Neural progenitor cell (in vitro differentiated cells): ENCODE measurements at regions not wholly inside any gene's neighbourhood (a gene's known extent, or its start where the extent isn't known, plus 50 kb on each side); places are given as distances from the start of the nearest gene placed in this dataset.
"Not testable (repeated sequence)": the region's sequence is repeated elsewhere in the genome, so short reads cannot be mapped to it uniquely, and the experiment has no call there.

Experiments used
- DNase-seq: peaks from one replicate; pipeline ENCODE4 v3.0.0-alpha.2; 2016; ENCODE audit warnings: low spot score
- H2AFZ ChIP-seq: fragments of 200-600 bp; sonication (generic); replicated peaks from 2 replicates; pipeline ENCODE4 v1.6.1; 2016; ENCODE audit warnings: antibody characterized with exemption
- H3F3A ChIP-seq: fragments of 200-600 bp; sonication (generic); 2 replicates; pipeline ENCODE4 v1.6.1; 2016; ENCODE audit warnings: antibody characterized with exemption, low read depth
- H3K27ac ChIP-seq: fragments of 200-600 bp; sonication (generic); 2 replicates; pipeline ENCODE4 v1.5.1; 2016; ENCODE audit warnings: mild to moderate bottlenecking
- H3K27me3 ChIP-seq: fragments of 200-600 bp; sonication (generic); 2 replicates; pipeline ENCODE4 v1.6.1; 2016; ENCODE audit warnings: mild to moderate bottlenecking, moderate library complexity
- H3K36me3 ChIP-seq: fragments of 200-600 bp; sonication (generic); 2 replicates; pipeline ENCODE4 v1.5.1; 2016
- H3K4me1 ChIP-seq: fragments of 200-600 bp; sonication (generic); 2 replicates; pipeline ENCODE4 v1.6.1; 2016; ENCODE audit warnings: mixed run types
- H3K4me2 ChIP-seq: fragments of 200-600 bp; sonication (generic); 2 replicates; pipeline ENCODE4 v1.6.1; 2016
- H3K4me3 ChIP-seq: fragments of 200-600 bp; sonication (generic); 2 replicates; pipeline ENCODE4 v1.5.1; 2016
- H3K79me2 ChIP-seq: fragments of 200-600 bp; sonication (generic); 2 replicates; pipeline ENCODE4 v1.6.1; 2016; ENCODE audit warnings: low read depth
- H3K9ac ChIP-seq: fragments of 200-600 bp; sonication (generic); 2 replicates; pipeline ENCODE4 v1.6.1; 2016
- H3K9me3 ChIP-seq: fragments of 200-600 bp; sonication (generic); 2 replicates; pipeline ENCODE4 v1.5.1; 2016; ENCODE audit warnings: low read depth
- H4K20me1 ChIP-seq: fragments of 200-600 bp; sonication (generic); 2 replicates; pipeline ENCODE4 v1.6.1; 2016; ENCODE audit warnings: low read depth
- H3K27ac Mint-ChIP-seq: 3 replicates; pipeline ENCODE4 v1.8.0; 2021; ENCODE audit warnings: mixed read lengths
- H3K27me3 Mint-ChIP-seq: 2 replicates; pipeline ENCODE4 v1.8.0; 2022; ENCODE audit warnings: low read depth, mild to moderate bottlenecking, inconsistent platforms, moderate library complexity, mixed read lengths; ENCODE audit not compliant: insufficient read depth
- H3K36me3 Mint-ChIP-seq: 3 replicates; pipeline ENCODE4 v1.8.0; 2021; ENCODE audit warnings: mixed read lengths
- H3K4me1 Mint-ChIP-seq: 3 replicates; pipeline ENCODE4 v1.8.0; 2021; ENCODE audit warnings: mixed read lengths
- H3K4me3 Mint-ChIP-seq: 3 replicates; pipeline ENCODE4 v1.8.0; 2021; ENCODE audit warnings: mild to moderate bottlenecking, moderate library complexity, mixed read lengths
- H3K9me3 Mint-ChIP-seq: 3 replicates; pipeline ENCODE4 v1.8.0; 2020; ENCODE audit warnings: mixed read lengths
- TF ChIP-seq, protein P1 (sequence below): fragments of 200-600 bp; sonication (generic); IDR thresholded peaks from 2 replicates; pipeline ENCODE4 v1.5.1; 2017; ENCODE audit warnings: antibody characterized with exemption, mild to moderate bottlenecking

DNA sequence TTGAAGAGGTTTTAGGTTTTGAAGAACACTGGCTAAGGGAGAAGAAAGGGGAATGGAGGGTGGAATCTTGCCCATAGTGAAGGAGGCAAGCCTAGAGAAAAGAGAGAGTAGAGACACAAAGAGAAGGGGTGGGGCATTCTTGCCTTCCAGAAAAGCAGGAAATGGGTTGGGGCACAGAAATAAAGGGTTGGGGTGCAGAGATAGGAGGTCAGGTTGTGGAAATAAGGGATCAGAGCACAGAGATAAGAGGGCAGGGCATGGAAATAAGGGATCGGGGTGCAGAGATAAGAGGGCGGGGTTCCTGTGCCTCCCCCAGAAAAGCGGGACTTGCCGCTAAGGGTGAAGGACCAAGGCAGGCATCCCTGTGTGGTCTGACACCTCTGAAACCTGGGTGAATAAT, 69.9 kb downstream of the ALG1L2 start:
- not testable (repeated sequence) for H3K4me2 ChIP-seq, H3K4me1 ChIP-seq, H3K9ac ChIP-seq, H3K4me3 ChIP-seq, H3K27me3 ChIP-seq, H4K20me1 ChIP-seq, H2AFZ ChIP-seq, H3K36me3 Mint-ChIP-seq, H3K4me1 Mint-ChIP-seq, DNase-seq, H3F3A ChIP-seq, H3K36me3 ChIP-seq, H3K27ac Mint-ChIP-seq, H3K27ac ChIP-seq, H3K27me3 Mint-ChIP-seq, H3K79me2 ChIP-seq, H3K4me3 Mint-ChIP-seq, H3K9me3 ChIP-seq
- peaks cover 15% of the 10 kb centered on the region for H3K9me3 Mint-ChIP-seq

DNA sequence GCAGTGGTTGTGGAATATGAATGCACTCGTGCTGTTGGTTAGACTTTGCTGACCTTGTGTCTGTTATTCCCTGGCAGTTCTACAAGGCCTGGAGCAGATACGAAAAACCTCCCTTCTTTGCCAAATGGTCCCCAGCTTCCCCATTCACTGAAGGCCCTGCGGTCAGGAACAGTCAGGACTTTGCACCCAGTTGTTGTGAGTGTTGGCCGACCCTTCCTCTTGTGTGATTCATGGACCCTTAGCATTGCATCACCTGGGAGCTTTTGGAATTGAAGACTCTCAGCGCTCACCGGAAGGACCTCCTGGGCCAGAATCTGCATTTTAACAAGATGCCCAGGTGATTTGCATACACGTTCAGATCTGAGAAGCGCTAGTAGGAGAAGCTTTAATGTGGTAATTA, 71.6 kb downstream of the ALG1L2 start:
- H3K27ac Mint-ChIP-seq, H3K4me2 ChIP-seq, H3K27me3 ChIP-seq, H2AFZ ChIP-seq, H3K4me1 ChIP-seq, H3K4me1 Mint-ChIP-seq, H3K4me3 ChIP-seq, H4K20me1 ChIP-seq, H3K27ac ChIP-seq, H3K9ac ChIP-seq, H3K36me3 ChIP-seq, DNase-seq, H3K79me2 ChIP-seq, H3K36me3 Mint-ChIP-seq, H3K9me3 ChIP-seq, H3K27me3 Mint-ChIP-seq, H3F3A ChIP-seq, H3K4me3 Mint-ChIP-seq: not testable (repeated sequence)
- H3K9me3 Mint-ChIP-seq: peaks cover 15% of the 10 kb centered on the region

DNA sequence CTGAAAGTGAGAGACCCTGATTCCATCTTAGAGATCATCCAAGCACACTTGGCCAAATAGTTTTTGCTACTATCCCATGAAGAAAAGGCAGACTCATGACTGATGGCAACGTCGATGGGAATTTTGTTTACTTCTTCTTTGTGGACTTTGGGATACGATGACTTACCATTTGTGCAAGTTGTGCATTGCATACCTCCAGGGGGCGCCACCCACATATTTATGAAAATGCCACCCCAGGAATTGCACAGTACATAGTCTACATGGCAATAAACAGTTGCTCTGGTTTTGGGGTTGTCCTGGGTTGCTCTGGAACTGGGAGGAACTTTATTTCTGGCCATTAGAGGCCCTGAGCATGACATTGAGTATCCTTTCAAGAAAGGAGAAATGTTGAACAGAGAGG, 73.8 kb downstream of the ALG1L2 start:
- not testable (repeated sequence) for H3K9me3 Mint-ChIP-seq, H3K36me3 ChIP-seq, H3K36me3 Mint-ChIP-seq, H3K27me3 Mint-ChIP-seq, H3K4me3 Mint-ChIP-seq, H2AFZ ChIP-seq, H3K4me2 ChIP-seq, H3K27ac Mint-ChIP-seq, H3K79me2 ChIP-seq, H3K4me1 Mint-ChIP-seq, H4K20me1 ChIP-seq, H3K4me3 ChIP-seq, H3K9me3 ChIP-seq, H3K9ac ChIP-seq, DNase-seq, H3K27ac ChIP-seq, H3K27me3 ChIP-seq, H3F3A ChIP-seq, H3K4me1 ChIP-seq
- TF ChIP-seq, protein P1, sequence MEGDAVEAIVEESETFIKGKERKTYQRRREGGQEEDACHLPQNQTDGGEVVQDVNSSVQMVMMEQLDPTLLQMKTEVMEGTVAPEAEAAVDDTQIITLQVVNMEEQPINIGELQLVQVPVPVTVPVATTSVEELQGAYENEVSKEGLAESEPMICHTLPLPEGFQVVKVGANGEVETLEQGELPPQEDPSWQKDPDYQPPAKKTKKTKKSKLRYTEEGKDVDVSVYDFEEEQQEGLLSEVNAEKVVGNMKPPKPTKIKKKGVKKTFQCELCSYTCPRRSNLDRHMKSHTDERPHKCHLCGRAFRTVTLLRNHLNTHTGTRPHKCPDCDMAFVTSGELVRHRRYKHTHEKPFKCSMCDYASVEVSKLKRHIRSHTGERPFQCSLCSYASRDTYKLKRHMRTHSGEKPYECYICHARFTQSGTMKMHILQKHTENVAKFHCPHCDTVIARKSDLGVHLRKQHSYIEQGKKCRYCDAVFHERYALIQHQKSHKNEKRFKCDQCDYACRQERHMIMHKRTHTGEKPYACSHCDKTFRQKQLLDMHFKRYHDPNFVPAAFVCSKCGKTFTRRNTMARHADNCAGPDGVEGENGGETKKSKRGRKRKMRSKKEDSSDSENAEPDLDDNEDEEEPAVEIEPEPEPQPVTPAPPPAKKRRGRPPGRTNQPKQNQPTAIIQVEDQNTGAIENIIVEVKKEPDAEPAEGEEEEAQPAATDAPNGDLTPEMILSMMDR: peak; percentile 38

DNA sequence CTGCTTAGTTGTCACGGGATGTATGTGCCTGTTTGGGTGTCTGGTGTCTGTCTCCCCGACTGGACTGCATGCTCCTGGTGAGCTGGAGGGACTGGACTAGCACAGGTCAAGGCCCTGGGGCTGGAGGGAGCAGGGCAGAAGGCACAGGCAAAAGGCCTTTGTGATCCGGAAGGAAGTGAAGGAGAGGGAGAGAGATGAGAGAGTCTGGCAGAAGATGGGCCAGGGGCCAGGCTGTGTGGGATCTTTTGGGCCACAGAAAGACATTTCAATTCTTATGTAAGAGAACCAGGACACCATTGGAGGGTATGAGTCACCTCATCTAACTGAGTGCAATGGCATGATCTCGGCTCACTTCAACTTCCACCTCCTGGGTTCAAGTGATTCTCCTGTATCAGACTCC, 85.2 kb downstream of the ALG1L2 start:
- not testable (repeated sequence) for H3K27ac ChIP-seq, H4K20me1 ChIP-seq, H3K9ac ChIP-seq, H3K9me3 Mint-ChIP-seq, H3K4me1 ChIP-seq, H3K79me2 ChIP-seq, H3K36me3 Mint-ChIP-seq, DNase-seq, H3F3A ChIP-seq, H3K36me3 ChIP-seq, H3K9me3 ChIP-seq, H3K4me3 ChIP-seq, H3K27me3 ChIP-seq, H3K4me3 Mint-ChIP-seq, H3K27me3 Mint-ChIP-seq, H3K4me2 ChIP-seq
- H3K4me1 Mint-ChIP-seq: peaks cover 13% of the 10 kb centered on the region
- peak overlapping the region; percentile 76 for H2AFZ ChIP-seq
- peak overlapping the region; percentile 37 for H3K27ac Mint-ChIP-seq

DNA sequence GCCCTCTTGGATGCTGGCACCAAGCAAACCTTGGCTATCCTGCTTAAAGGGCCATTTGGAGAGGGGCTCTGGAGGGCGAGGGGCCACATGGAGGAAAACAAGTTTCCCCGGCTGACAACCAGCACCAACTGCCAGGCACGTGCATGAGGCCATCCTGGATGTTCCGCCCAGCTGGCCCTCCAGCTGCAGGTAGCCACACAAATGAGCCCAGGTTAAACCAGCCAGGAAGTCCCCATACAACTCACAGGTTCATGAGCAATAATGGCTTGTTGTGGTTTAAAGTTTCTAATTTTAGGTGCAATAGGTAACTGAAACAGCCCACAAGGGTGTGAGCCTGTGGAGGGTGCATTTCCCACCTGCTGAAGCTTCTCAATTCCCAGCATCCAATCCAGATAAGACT, 93.6 kb downstream of the ALG1L2 start:
- not testable (repeated sequence) for H2AFZ ChIP-seq, H3K36me3 Mint-ChIP-seq

DNA sequence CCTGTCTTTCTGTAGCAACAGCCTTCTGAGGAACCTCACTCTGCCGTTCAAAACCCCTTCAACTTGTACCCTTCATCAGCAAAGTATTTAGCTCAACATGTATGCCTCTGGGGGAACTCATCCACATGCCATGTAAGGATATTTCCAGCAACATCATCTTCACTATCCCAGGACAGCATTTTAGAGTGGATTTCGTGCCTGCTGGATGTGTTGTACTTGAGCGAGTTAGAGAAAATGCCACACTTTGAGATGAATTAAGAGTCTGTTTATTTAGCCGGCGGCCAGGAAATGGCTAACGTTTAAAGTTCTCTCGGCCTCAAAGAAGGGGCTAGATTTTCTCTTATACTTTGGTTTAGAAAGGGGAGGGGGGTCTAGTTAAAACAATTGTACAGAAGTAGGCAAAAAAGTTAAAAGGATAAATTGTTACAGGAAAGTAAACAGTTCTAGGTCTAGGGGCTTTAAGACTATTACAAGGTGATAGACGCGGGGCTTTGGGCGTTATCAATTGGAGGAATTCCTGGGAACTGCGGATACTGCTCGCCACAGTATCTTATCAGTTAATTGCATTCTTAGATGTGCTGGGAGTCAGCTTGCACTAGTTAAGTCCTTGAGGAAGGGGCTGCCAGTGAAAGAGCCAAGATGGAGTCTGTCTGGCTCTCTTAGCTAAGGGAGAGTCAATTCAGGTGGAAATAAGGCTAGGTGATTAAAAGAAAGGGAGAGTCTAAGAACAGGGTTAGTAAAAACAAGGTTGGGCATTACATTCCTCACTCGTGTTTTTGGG, 95.0 kb downstream of the ALG1L2 start:
- H3K36me3 Mint-ChIP-seq, H3K79me2 ChIP-seq, H3K9ac ChIP-seq, H3F3A ChIP-seq, H3K9me3 Mint-ChIP-seq, H3K4me3 ChIP-seq, H3K27ac ChIP-seq, DNase-seq, H3K27me3 ChIP-seq, H2AFZ ChIP-seq, H3K4me3 Mint-ChIP-seq, H3K27me3 Mint-ChIP-seq, H3K36me3 ChIP-seq, H3K4me2 ChIP-seq, H3K27ac Mint-ChIP-seq, H4K20me1 ChIP-seq, H3K9me3 ChIP-seq: not testable (repeated sequence)
- peaks cover 10% of the 10 kb centered on the region for H3K4me1 ChIP-seq
- H3K4me1 Mint-ChIP-seq: peaks cover 32% of the 10 kb centered on the region

More for the DNA sequence above, 93.6 kb downstream of the ALG1L2 start:
- H3F3A ChIP-seq, H3K4me3 ChIP-seq, H3K4me1 ChIP-seq, H3K27ac ChIP-seq, H3K27me3 Mint-ChIP-seq, H3K4me3 Mint-ChIP-seq, H3K9me3 ChIP-seq, H3K79me2 ChIP-seq, H3K4me2 ChIP-seq, DNase-seq, H4K20me1 ChIP-seq, H3K27me3 ChIP-seq, H3K36me3 ChIP-seq, H3K9ac ChIP-seq, H3K9me3 Mint-ChIP-seq, H3K27ac Mint-ChIP-seq: not testable (repeated sequence)
- peaks cover 20% of the 10 kb centered on the region for H3K4me1 Mint-ChIP-seq

DNA sequence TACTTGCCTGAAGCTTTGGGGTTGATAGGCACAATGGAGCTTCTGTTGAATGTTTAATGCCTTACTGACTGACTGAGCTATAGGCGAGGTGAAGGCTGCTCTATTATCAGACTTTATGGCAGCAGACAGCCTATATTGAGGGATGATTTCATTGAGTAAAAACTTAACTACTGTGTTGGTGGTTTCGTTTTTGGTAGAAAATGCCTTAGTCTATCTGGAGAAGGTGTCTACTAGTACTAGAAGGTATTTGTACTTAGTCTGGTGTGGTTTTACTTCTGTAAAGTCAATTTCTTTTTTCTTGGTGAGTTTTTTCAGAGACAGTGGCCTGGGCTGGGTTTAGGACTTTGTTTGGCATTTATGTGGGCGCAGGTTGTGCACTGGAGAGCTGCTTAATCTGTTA, 97.2 kb downstream of the ALG1L2 start:
- peaks cover 38% of the 10 kb centered on the region for H3K4me1 Mint-ChIP-seq
- not testable (repeated sequence) for H3K79me2 ChIP-seq, H3K9me3 ChIP-seq, H3K4me3 ChIP-seq, H2AFZ ChIP-seq, H3F3A ChIP-seq, H3K9ac ChIP-seq, H3K36me3 ChIP-seq, H3K36me3 Mint-ChIP-seq, DNase-seq, H3K27me3 Mint-ChIP-seq, H3K27ac ChIP-seq, H3K27me3 ChIP-seq, H3K9me3 Mint-ChIP-seq, H4K20me1 ChIP-seq, H3K4me2 ChIP-seq
- peaks cover 10% of the 10 kb centered on the region for H3K4me1 ChIP-seq
- peak overlapping the region; percentile 1 for H3K4me3 Mint-ChIP-seq
- peak overlapping the region; percentile 6 for H3K27ac Mint-ChIP-seq
